T follicular helper cell (primary cell): ENCODE measurements at regions not wholly inside any gene's neighbourhood (a gene's known extent, or its start where the extent isn't known, plus 50 kb on each side); places are given as distances from the start of the nearest gene placed in this dataset.

ENCODE experiments used
- DNase-seq: peaks from one replicate; pipeline ENCODE4 v3.0.0-alpha.2; 2020; ENCODE audit warnings: low read depth

- DNase-seq, result no peak
Observed at GRCh38 chr5:2441495-2442180, 309.8 kb downstream of the IRX2 start.

- no peak for DNase-seq
Observed at GRCh38 chr5:2439608-2440007, 311.9 kb downstream of the IRX2 start.

- no peak for DNase-seq
Observed at GRCh38 chr5:2433086-2433485, 318.4 kb downstream of the IRX2 start.

- DNase-seq, result no peak
Observed at GRCh38 chr5:2432076-2432920, 319.2 kb downstream of the IRX2 start.

- no peak for DNase-seq
Observed at GRCh38 chr5:2430606-2431005, 320.9 kb downstream of the IRX2 start.

- DNase-seq, result no peak
Observed at GRCh38 chr5:2427983-2428382, 323.5 kb downstream of the IRX2 start.

GRCh38 chr5:2423634-2424033, 327.8 kb downstream of the IRX2 start:
- no peak for DNase-seq

- DNase-seq, result no peak
Observed at GRCh38 chr5:2417301-2417700, 334.2 kb downstream of the IRX2 start.

GRCh38 chr5:2415678-2416077, 335.8 kb downstream of the IRX2 start:
- no peak for DNase-seq

GRCh38 chr5:2410451-2410850, 341.0 kb downstream of the IRX2 start:
- DNase-seq, result no peak

- no peak for DNase-seq
Observed at GRCh38 chr5:2403296-2403695, 348.2 kb downstream of the IRX2 start.

- no peak for DNase-seq
Observed at GRCh38 chr5:2399804-2400203, 351.7 kb downstream of the IRX2 start.

GRCh38 chr5:2399096-2399495, 352.4 kb downstream of the IRX2 start:
- no peak for DNase-seq

GRCh38 chr5:2393556-2393955, 357.9 kb downstream of the IRX2 start:
- DNase-seq, result no peak

GRCh38 chr5:2391566-2391965, 359.9 kb downstream of the IRX2 start:
- DNase-seq, result no peak

GRCh38 chr5:2391021-2391420, 360.5 kb downstream of the IRX2 start:
- DNase-seq, result no peak

GRCh38 chr5:2388571-2388970, 362.9 kb downstream of the IRX2 start:
- no peak for DNase-seq

- no peak for DNase-seq
Observed at GRCh38 chr5:2387634-2388325, 363.7 kb downstream of the IRX2 start.

- no peak for DNase-seq
Observed at GRCh38 chr5:2387250-2387633, 364.2 kb downstream of the IRX2 start.

GRCh38 chr5:2385818-2386217, 365.7 kb downstream of the IRX2 start:
- DNase-seq, result no peak

- no peak for DNase-seq
Observed at GRCh38 chr5:2383698-2384065, 367.8 kb downstream of the IRX2 start.

GRCh38 chr5:2382776-2383697, 368.4 kb downstream of the IRX2 start:
- no peak for DNase-seq
